ENCODE measurements at regions not wholly inside any gene's neighbourhood (a gene's known extent, or its start where the extent isn't known, plus 50 kb on each side); places are given as distances from the start of the nearest gene placed in this dataset.

- TF ChIP-seq EP300 (IDR thresholded peaks at IDR 0.05; ENCODE audit: borderline replicate concordance in 1 of 2, low read depth in 2 of 2, low read length in 2 of 2), result no peak
- TF ChIP-seq RNF2 (IDR thresholded peaks at IDR 0.05; ENCODE audit: borderline replicate concordance, low read depth, low read length, missing control alignments, poor library complexity, severe bottlenecking), result no peak
- TF ChIP-seq CTCF (IDR thresholded peaks at IDR 0.05; ENCODE audit: control extremely low read depth in 1 of 3, insufficient read depth in 1 of 3, low read depth in 1 of 3, low read length in 3 of 3), result no peak
- no peak for TF ChIP-seq MAX (IDR thresholded peaks at IDR 0.05)
- TF ChIP-seq CHD2 (IDR thresholded peaks at IDR 0.05; ENCODE audit: low read length), result no peak
- TF ChIP-seq HDAC6 (IDR thresholded peaks at IDR 0.05; ENCODE audit: low read depth, low read length), result no peak
- no peak for TF ChIP-seq ATF3 (IDR thresholded peaks at IDR 0.05; ENCODE audit: insufficient read depth, low read depth, low read length)
- no peak for TF ChIP-seq SP2 (IDR thresholded peaks at IDR 0.05; ENCODE audit: low read length)
Observed at GRCh38 chr17:71102777-71103176, 933.4 kb downstream of the KCNJ2 start.
